Natural killer cell (primary cell): ENCODE measurements at regions not wholly inside any gene's neighbourhood (a gene's known extent, or its start where the extent isn't known, plus 50 kb on each side); places are given as distances from the start of the nearest gene placed in this dataset.

ENCODE experiments used
- ATAC-seq, 3 donors: fragments of 150-1000 bp in 2 of 3; fragments of 200-7000 bp in 1 of 3; cut with Tn5 transposase; 1 replicate in 1 of 3; 2 replicates in 2 of 3; pipeline ENCODE4 v1.10.0; 2021; ENCODE audit warnings: mild to moderate bottlenecking in 2 of 3, moderate library complexity in 2 of 3
- DNase-seq, 2 donors: peaks; one replicate each; pipeline versions ENCODE4 v3.0.0 to v3.0.0-alpha.2; 2013 to 2021; ENCODE audit warnings: mixed read lengths in 1 of 2
- H3K27ac ChIP-seq: one replicate; pipeline ENCODE4 v1.5.1; 2013; ENCODE audit warnings: mild to moderate bottlenecking, low read length
- H3K27me3 ChIP-seq: one replicate; pipeline ENCODE4 v1.6.1; 2013; ENCODE audit warnings: low read length; ENCODE audit not compliant: control insufficient read depth, insufficient read depth
- H3K36me3 ChIP-seq: one replicate; pipeline ENCODE4 v1.6.1; 2013; ENCODE audit warnings: low read length; ENCODE audit not compliant: control insufficient read depth, insufficient read depth
- H3K4me1 ChIP-seq: one replicate; pipeline ENCODE4 v1.6.1; 2013; ENCODE audit warnings: low read length; ENCODE audit not compliant: control insufficient read depth, insufficient read depth
- H3K4me3 ChIP-seq: one replicate; pipeline ENCODE4 v1.5.1; 2013; ENCODE audit warnings: low read length
- H3K9me3 ChIP-seq: one replicate; pipeline ENCODE4 v1.6.1; 2013; ENCODE audit warnings: low read length; ENCODE audit not compliant: control insufficient read depth, insufficient read depth
- H3K27ac Mint-ChIP-seq, 2 donors: one replicate each; pipeline ENCODE4 v1.8.0; 2022; ENCODE audit warnings: mild to moderate bottlenecking in 2 of 2, mixed read lengths in 2 of 2, moderate library complexity in 1 of 2
- H3K27me3 Mint-ChIP-seq, 2 donors: one replicate each; pipeline ENCODE4 v1.8.0; 2022; ENCODE audit warnings: low read depth in 2 of 2, mixed read lengths in 2 of 2
- H3K36me3 Mint-ChIP-seq: one replicate; pipeline ENCODE4 v1.8.0; 2022; ENCODE audit warnings: mixed read lengths
- H3K4me1 Mint-ChIP-seq, 2 donors: one replicate each; pipeline ENCODE4 v1.8.0; 2022; ENCODE audit warnings: mixed read lengths in 2 of 2
- H3K4me3 Mint-ChIP-seq: one replicate; pipeline ENCODE4 v1.8.0; 2022; ENCODE audit warnings: mild to moderate bottlenecking, moderate library complexity, mixed read lengths
- H3K9me3 Mint-ChIP-seq, 2 donors: one replicate each; pipeline ENCODE4 v1.8.0; 2022; ENCODE audit warnings: mixed read lengths in 2 of 2
- CTCF ChIP-seq: fragments of 200-600 bp; IDR thresholded peaks from one replicate; pipeline ENCODE4 v1.8.0; 2022; ENCODE audit warnings: antibody characterized with exemption
- WGBS: methylation state at CpG from one replicate; pipeline ENCODE4 v1.1.7; 2013; ENCODE audit warnings: missing lambda C conversion rate; ENCODE audit not compliant: insufficient coverage; 5-methylcytosine and 5-hydroxymethylcytosine counted together
- intact Hi-C: fragments of 100-400 bp; cut with micrococcal nuclease; formaldehyde crosslinking; loops from one replicate; pipeline ENCODE4 v1.14.2; 2022

- H3K4me3 Mint-ChIP-seq: no peak overlapping the region
These were observed 526.3 kb upstream of the DAB2 start for GRCh38 chr5:39951070-39951469.

DNA sequence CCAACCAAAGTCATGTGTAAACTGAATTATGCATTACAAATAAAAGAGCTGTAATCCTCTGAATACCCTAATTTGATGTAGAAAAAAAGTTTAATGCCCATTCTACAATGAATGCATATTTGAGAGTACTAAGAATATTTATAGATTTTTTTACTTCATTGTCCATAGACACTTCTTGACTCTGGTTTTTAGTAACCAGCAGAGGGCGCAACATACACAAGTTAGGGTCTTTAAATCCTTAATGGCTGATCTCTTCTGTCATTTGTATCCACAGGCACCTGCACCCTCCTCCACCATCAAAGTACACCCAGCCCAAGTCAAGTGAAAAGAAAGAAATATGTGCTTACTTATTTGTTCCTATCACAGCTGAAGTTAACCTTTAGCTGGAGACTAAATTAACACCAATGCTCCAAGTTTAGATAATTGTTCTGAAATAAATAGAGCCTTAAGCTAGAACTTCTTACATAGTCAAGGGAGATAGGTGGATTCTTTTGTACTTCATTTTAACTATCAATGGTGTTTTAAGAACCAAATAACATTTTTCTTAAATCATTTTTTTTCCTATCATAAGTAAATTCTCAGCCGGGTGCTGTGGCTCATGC is 524.2 kb upstream of the DAB2 start:
- H3K27ac Mint-ChIP-seq: no peak overlapping the region
- H3K4me3 ChIP-seq: no peak overlapping the region
- no peaks in the 10 kb centered on the region for H3K27me3 Mint-ChIP-seq
- no peaks in the 10 kb centered on the region for H3K4me1 ChIP-seq
- H3K9me3 Mint-ChIP-seq: no peaks in the 10 kb centered on the region
- peak; percentile 15 to 87 for DNase-seq
- H3K36me3 Mint-ChIP-seq: no peaks in the 10 kb centered on the region
- H3K27me3 ChIP-seq: no peaks in the 10 kb centered on the region
- intact Hi-C loops: loop anchor here (1.0 to 2.0 kb wide), 3 partner anchors 739 to 930 kb away; no protein-coding TSS in a partner anchor
- no peaks in the 10 kb centered on the region for H3K36me3 ChIP-seq
- no peak overlapping the region for H3K4me3 Mint-ChIP-seq
- H3K9me3 ChIP-seq: no peaks in the 10 kb centered on the region
- H3K27ac ChIP-seq: no peak overlapping the region
- peak; percentile 87 to 90 (median 89) for ATAC-seq
- peaks cover 0 to 4% of the 10 kb centered on the region in 2 donors for H3K4me1 Mint-ChIP-seq
- 50% methylated on average over 2 of the region's 2 CpGs for WGBS
- TF ChIP-seq CTCF: peak; percentile 82

More at GRCh38 chr5:39951070-39951469, 526.3 kb upstream of the DAB2 start:
- Mint-ChIP-seq H3K27me3 (peaks cover 0 to 3% of the 10 kb centered on the region in 2 donors), H3K27ac (no peak overlapping the region), H3K36me3 (no peaks in the 10 kb centered on the region), H3K4me1 (peaks cover 0 to 4% of the 10 kb centered on the region in 2 donors), H3K9me3 (no peaks in the 10 kb centered on the region)
- 93% methylated on average over 3 of the region's 3 CpGs for WGBS
- Histone ChIP-seq H3K9me3 (no peaks in the 10 kb centered on the region), H3K36me3 (no peaks in the 10 kb centered on the region), H3K27me3 (no peaks in the 10 kb centered on the region), H3K27ac (no peak overlapping the region), H3K4me3 (no peak overlapping the region), H3K4me1 (no peaks in the 10 kb centered on the region)
- no peak for DNase-seq
- intact Hi-C loops: no loop called here
- no peak for ATAC-seq
- no peak for TF ChIP-seq CTCF

GRCh38 chr5:39948341-39948740 is 523.6 kb upstream of the DAB2 start:
- Mint-ChIP-seq H3K36me3 (no peaks in the 10 kb centered on the region), H3K27me3 (no peaks in the 10 kb centered on the region), H3K27ac (no peak overlapping the region), H3K4me3 (no peak overlapping the region), H3K9me3 (no peaks in the 10 kb centered on the region), H3K4me1 (peaks cover 0 to 4% of the 10 kb centered on the region in 2 donors)
- H3K27ac ChIP-seq: no peak overlapping the region
- ATAC-seq (no peak), DNase-seq (no peak)
- TF ChIP-seq CTCF: no peak
- no CpG with 5 or more reads among the region's 1 CpG for whole genome bisulfite sequencing
- H3K27me3 ChIP-seq: no peaks in the 10 kb centered on the region
- intact Hi-C loops: loop anchor here (2.0 kb wide), 1 partner anchor 930 kb away; no protein-coding TSS in a partner anchor
- H3K9me3 ChIP-seq: no peaks in the 10 kb centered on the region
- H3K36me3 ChIP-seq: no peaks in the 10 kb centered on the region
- no peak overlapping the region for H3K4me3 ChIP-seq
- no peaks in the 10 kb centered on the region for H3K4me1 ChIP-seq

DNA sequence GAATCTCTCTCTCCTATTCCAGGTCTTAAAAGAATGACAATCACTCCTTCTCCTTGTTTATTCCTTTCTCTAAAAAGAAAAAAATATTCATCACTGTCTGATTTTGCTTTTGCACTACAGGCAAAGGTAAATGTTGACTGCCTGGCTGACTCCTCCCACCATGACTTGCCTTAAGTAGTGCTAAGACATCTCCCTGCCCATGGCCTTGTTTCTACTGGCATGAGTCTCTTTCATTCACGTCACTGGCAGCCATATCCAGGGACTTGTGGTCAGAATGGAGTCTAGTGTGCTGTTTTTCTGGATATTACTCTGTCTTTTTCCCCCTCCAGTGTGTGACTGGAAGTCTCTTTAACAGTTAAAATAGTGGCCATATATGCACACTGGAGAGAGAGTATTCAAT is 522.9 kb upstream of the DAB2 start:
- Histone ChIP-seq H3K27me3 (no peaks in the 10 kb centered on the region), H3K36me3 (no peaks in the 10 kb centered on the region), H3K4me1 (no peaks in the 10 kb centered on the region), H3K9me3 (no peaks in the 10 kb centered on the region), H3K27ac (no peak overlapping the region), H3K4me3 (no peak overlapping the region)
- no peak for TF ChIP-seq CTCF
- 67% methylated on average over 1 of the region's 1 CpG for WGBS
- H3K4me3 Mint-ChIP-seq: no peak overlapping the region
- no peaks in the 10 kb centered on the region for H3K36me3 Mint-ChIP-seq
- H3K4me1 Mint-ChIP-seq: peaks cover 0 to 4% of the 10 kb centered on the region in 2 donors
- H3K9me3 Mint-ChIP-seq: no peaks in the 10 kb centered on the region
- ATAC-seq: no peak
- H3K27me3 Mint-ChIP-seq: no peaks in the 10 kb centered on the region
- no peak for DNase-seq
- intact Hi-C loops: loop anchor here (2.0 kb wide), 1 partner anchor 931 kb away; no protein-coding TSS in a partner anchor
- H3K27ac Mint-ChIP-seq: no peak overlapping the region
